ENCODE measurements at regions not wholly inside any gene's neighbourhood (a gene's known extent, or its start where the extent isn't known, plus 50 kb on each side); places are given as distances from the start of the nearest gene placed in this dataset.

DNA sequence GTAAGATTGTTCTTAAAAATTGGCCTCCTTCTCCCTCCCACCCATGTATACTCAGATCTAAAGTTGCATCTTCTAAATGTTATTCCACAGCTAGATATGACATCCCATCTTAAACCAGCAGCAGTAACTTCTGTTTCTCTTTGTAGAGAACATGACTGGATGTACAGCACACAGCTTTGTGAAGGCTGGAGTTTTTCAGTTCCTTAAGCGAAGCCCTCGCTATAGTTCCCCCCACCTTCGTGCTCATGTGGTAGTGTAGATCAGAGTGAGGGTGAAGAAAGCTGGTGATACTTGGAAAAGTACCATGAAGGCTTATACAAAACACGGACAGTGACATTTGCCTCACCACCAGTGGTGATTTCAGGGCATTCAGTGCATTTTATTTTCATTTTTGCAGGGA is 137.5 kb downstream of the MAT2B start:
- DNase-seq = no peak
- H4K20me1 ChIP-seq (ENCODE audit: insufficient read depth) = no peaks in the 10 kb centered on the region
- no peak overlapping the region for H3K9ac ChIP-seq
- no peak overlapping the region for H3K27ac ChIP-seq
- in situ Hi-C loops (cut with MboI) = no loop called here
- no peak overlapping the region for H3K4me3 ChIP-seq
- H3K9me3 ChIP-seq (ENCODE audit: low read depth) = no peaks in the 10 kb centered on the region
- WGBS, 2 experiments (ENCODE audit: low coverage in 1 of 2, low lambda C conversion rate in 2 of 2, missing lambda C conversion rate in 2 of 2) = 31 to 32% methylated on average over 4 of the region's 4 CpGs
- H3K27me3 ChIP-seq (replicated peaks; ENCODE audit: insufficient read depth) = 0 out of 2 replicates have a peak, but pooled peaks cover 4% of the 10 kb centered on the region
- no peak for TF ChIP-seq EZH2phosphoT487 (IDR thresholded peaks at IDR 0.05; ENCODE audit: insufficient read depth, low read depth)
- no peak for TF ChIP-seq EZH2 (IDR thresholded peaks at IDR 0.05; ENCODE audit: insufficient read depth, poor library complexity, severe bottlenecking)
- no peaks in the 10 kb centered on the region for H3K4me1 ChIP-seq (ENCODE audit: insufficient read depth)
- no peaks in the 10 kb centered on the region for H3K79me2 ChIP-seq (ENCODE audit: insufficient read depth)
- H3K36me3 ChIP-seq (ENCODE audit: low read depth) = no peaks in the 10 kb centered on the region
- no peak overlapping the region for H2AFZ ChIP-seq
- H3K4me2 ChIP-seq (ENCODE audit: unreplicated experiment) = no peak overlapping the region
- no peaks in the 10 kb centered on the region for H3K9me2 ChIP-seq (ENCODE audit: insufficient read depth)
- H3F3A ChIP-seq (ENCODE audit: insufficient read depth) = no peaks in the 10 kb centered on the region

DNA sequence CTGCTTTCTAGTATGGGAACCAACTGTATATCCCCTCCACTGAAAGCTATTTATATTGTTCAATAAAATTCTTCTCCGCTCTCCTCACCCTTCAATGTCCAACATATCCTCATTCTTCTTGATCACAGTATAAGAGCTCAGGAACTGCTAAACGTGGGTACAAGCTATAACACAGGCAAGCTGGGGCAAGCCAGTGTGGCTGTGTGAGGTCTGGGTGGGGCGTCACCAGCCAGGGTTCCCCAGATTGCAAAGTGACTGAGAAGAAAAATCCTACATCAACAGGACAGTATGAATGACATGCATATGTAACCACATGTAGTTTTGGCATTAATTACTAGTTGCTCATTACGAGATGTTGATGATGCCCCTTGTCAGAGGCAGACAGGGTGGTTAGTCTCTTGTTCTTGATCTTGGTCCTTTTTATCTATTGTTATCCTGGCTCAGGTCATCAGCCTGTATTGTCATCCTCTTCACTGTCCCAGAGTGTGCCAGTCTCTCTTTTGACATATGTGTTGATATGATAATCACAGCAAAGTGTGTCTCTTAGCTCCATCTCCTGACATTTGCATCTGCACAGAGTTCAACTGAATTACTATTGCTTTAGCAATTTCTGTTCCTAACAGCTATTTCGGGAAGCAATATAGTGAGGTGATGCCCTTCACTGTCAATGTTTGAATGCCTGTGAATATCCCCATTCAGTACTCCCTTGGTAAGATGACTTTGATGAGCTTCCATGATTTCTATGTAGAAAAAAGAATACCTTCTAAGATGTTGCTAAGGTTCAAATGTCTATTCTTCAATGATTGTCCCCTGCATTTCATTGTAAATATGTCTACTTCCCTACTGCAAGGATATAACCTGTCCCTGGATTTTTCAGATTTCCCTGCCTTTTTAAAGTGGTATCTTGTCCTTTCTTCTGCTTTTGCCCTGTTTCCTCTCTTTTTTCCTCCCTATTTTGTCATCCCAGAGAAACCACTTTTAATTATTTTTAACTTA is 140.3 kb downstream of the MAT2B start:
- H3K9ac ChIP-seq = no peak overlapping the region
- H3K9me3 ChIP-seq (ENCODE audit: low read depth) = no peaks in the 10 kb centered on the region
- H3K36me3 ChIP-seq (ENCODE audit: low read depth) = no peaks in the 10 kb centered on the region
- no peak overlapping the region for H3K4me2 ChIP-seq (ENCODE audit: unreplicated experiment)
- no peak for TF ChIP-seq EZH2phosphoT487 (IDR thresholded peaks at IDR 0.05; ENCODE audit: insufficient read depth, low read depth)
- no peak overlapping the region for H2AFZ ChIP-seq
- H3K4me1 ChIP-seq (ENCODE audit: insufficient read depth) = no peaks in the 10 kb centered on the region
- H3K27ac ChIP-seq = no peak overlapping the region
- no peaks in the 10 kb centered on the region for H3K9me2 ChIP-seq (ENCODE audit: insufficient read depth)
- H4K20me1 ChIP-seq (ENCODE audit: insufficient read depth) = no peaks in the 10 kb centered on the region
- H3K4me3 ChIP-seq = no peak overlapping the region
- in situ Hi-C loops (cut with MboI) = no loop called here
- no peak for DNase-seq
- H3K27me3 ChIP-seq (replicated peaks; ENCODE audit: insufficient read depth) = 0 out of 2 replicates have a peak, but pooled peaks cover 4% of the 10 kb centered on the region
- 28 to 29% methylated on average over 5 of the region's 5 CpGs for WGBS, 2 experiments (ENCODE audit: low coverage in 1 of 2, low lambda C conversion rate in 2 of 2, missing lambda C conversion rate in 2 of 2)
- no peaks in the 10 kb centered on the region for H3F3A ChIP-seq (ENCODE audit: insufficient read depth)
- no peaks in the 10 kb centered on the region for H3K79me2 ChIP-seq (ENCODE audit: insufficient read depth)

DNA sequence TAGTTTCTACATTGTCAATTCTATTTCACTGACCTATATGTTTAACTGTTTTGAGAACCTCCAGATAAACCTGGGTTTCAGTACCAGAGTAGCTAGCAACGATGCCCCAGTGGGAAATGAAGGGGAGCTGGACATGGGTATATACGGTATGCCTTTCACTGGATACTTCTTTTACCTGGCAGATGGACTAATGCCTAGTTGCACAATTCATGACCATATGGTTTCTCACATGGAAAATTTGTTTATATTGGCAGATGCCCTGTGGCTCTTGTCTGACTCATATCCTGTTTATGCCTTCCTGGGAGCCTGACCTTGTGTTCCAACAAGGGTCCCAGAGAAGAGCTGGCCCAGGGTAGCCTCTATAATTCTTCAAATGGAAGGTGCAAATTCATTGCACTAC is 144.1 kb downstream of the MAT2B start:
- WGBS, 2 experiments (ENCODE audit: low coverage in 1 of 2, low lambda C conversion rate in 2 of 2, missing lambda C conversion rate in 2 of 2) = 60 to 72% methylated on average over 2 of the region's 2 CpGs
- H2AFZ ChIP-seq = no peak overlapping the region
- in situ Hi-C loops (cut with MboI) = no loop called here

GRCh38 chr5:163653526-163653925 is 148.1 kb downstream of the MAT2B start:
- Histone ChIP-seq H3K9me3 (ENCODE audit: low read depth) (peaks cover 4% of the 10 kb centered on the region), H3K36me3 (ENCODE audit: low read depth) (no peaks in the 10 kb centered on the region), H3K27ac (no peak overlapping the region), H3K4me1 (ENCODE audit: insufficient read depth) (no peaks in the 10 kb centered on the region), H3F3A (ENCODE audit: insufficient read depth) (no peaks in the 10 kb centered on the region), H3K4me2 (ENCODE audit: unreplicated experiment) (no peak overlapping the region), H3K9me2 (ENCODE audit: insufficient read depth) (no peaks in the 10 kb centered on the region), H2AFZ (no peak overlapping the region), H3K27me3 (replicated peaks; ENCODE audit: insufficient read depth) (no peaks in the 10 kb centered on the region), H3K4me3 (no peak overlapping the region), H4K20me1 (ENCODE audit: insufficient read depth) (no peaks in the 10 kb centered on the region), H3K9ac (no peak overlapping the region), H3K79me2 (ENCODE audit: insufficient read depth) (no peaks in the 10 kb centered on the region)
- no peak for DNase-seq
- TF ChIP-seq EZH2 (IDR thresholded peaks at IDR 0.05; ENCODE audit: insufficient read depth, poor library complexity, severe bottlenecking) = no peak
- TF ChIP-seq EZH2phosphoT487 (IDR thresholded peaks at IDR 0.05; ENCODE audit: insufficient read depth, low read depth) = no peak
- in situ Hi-C loops (cut with MboI) = no loop called here
- 39 to 57% methylated on average over 1 of the region's 1 CpG for WGBS, 2 experiments (ENCODE audit: low coverage in 1 of 2, low lambda C conversion rate in 2 of 2, missing lambda C conversion rate in 2 of 2)

More for the DNA sequence above, 144.1 kb downstream of the MAT2B start:
- TF ChIP-seq EZH2 (IDR thresholded peaks at IDR 0.05; ENCODE audit: insufficient read depth, poor library complexity, severe bottlenecking) (no peak), EZH2phosphoT487 (IDR thresholded peaks at IDR 0.05; ENCODE audit: insufficient read depth, low read depth) (no peak)
- H3K4me3 ChIP-seq = no peak overlapping the region
- no peaks in the 10 kb centered on the region for H4K20me1 ChIP-seq (ENCODE audit: insufficient read depth)
- H3K9ac ChIP-seq = no peak overlapping the region
- H3F3A ChIP-seq (ENCODE audit: insufficient read depth) = no peaks in the 10 kb centered on the region
- H3K27ac ChIP-seq = no peak overlapping the region
- H3K4me1 ChIP-seq (ENCODE audit: insufficient read depth) = no peaks in the 10 kb centered on the region
- no peaks in the 10 kb centered on the region for H3K79me2 ChIP-seq (ENCODE audit: insufficient read depth)
- peaks cover 4% of the 10 kb centered on the region for H3K9me3 ChIP-seq (ENCODE audit: low read depth)
- DNase-seq = peak; percentile 2
- H3K4me2 ChIP-seq (ENCODE audit: unreplicated experiment) = no peak overlapping the region
- no peaks in the 10 kb centered on the region for H3K36me3 ChIP-seq (ENCODE audit: low read depth)
- 0 out of 2 replicates have a peak, but pooled peaks cover 4% of the 10 kb centered on the region for H3K27me3 ChIP-seq (replicated peaks; ENCODE audit: insufficient read depth)
- H3K9me2 ChIP-seq (ENCODE audit: insufficient read depth) = no peaks in the 10 kb centered on the region
